ENCODE measurements at regions not wholly inside any gene's neighbourhood (a gene's known extent, or its start where the extent isn't known, plus 50 kb on each side); places are given as distances from the start of the nearest gene placed in this dataset.

DNA sequence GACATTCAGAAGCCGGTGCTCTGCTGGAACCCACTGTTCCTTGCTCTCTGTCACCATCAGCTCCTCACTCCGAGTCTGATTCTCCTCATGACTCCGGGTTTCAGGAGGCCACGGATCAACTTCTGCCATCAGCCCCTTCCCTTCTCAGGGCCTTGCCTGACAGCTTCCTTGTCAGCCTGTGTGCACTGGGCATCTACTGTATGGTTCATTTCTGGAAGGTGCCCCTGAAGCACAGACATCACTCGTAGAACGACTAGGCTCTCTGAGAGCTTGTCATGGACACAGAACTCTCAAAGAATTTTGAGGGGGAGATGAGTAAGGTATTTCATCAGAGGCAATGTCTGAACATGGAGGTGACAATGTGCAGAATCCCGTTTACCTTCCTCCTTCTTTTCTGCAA lies 396.1 kb downstream of the TNS3 start:
- TF ChIP-seq POLR2AphosphoS5 (IDR thresholded peaks at IDR 0.05; ENCODE audit: low read depth, low read length): no peak
- no peak for TF ChIP-seq SIN3A (IDR thresholded peaks at IDR 0.05; ENCODE audit: borderline replicate concordance, insufficient read depth, low read length)
